ENCODE measurements at regions not wholly inside any gene's neighbourhood (a gene's known extent, or its start where the extent isn't known, plus 50 kb on each side); places are given as distances from the start of the nearest gene placed in this dataset.

DNA sequence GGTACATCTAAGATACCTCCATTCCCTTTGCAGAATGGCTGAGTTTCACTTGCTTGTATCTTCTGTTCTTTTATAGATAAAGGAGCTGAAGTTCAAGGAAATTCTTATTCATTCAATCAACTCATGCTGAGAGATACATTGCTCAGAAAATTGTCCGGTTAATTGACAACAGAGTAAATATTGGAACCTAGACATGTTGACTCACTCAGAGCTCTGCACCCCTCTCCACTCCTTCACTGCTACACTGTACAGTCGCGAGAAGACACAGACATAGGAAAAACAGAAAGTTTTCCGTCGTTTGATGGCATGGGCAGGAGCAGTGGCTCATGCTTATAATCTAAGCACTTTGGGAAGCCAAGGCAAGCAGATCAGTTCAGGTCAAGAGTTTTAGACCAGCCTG lies 690.5 kb upstream of the SOX9 start:
- TF ChIP-seq, protein P1, sequence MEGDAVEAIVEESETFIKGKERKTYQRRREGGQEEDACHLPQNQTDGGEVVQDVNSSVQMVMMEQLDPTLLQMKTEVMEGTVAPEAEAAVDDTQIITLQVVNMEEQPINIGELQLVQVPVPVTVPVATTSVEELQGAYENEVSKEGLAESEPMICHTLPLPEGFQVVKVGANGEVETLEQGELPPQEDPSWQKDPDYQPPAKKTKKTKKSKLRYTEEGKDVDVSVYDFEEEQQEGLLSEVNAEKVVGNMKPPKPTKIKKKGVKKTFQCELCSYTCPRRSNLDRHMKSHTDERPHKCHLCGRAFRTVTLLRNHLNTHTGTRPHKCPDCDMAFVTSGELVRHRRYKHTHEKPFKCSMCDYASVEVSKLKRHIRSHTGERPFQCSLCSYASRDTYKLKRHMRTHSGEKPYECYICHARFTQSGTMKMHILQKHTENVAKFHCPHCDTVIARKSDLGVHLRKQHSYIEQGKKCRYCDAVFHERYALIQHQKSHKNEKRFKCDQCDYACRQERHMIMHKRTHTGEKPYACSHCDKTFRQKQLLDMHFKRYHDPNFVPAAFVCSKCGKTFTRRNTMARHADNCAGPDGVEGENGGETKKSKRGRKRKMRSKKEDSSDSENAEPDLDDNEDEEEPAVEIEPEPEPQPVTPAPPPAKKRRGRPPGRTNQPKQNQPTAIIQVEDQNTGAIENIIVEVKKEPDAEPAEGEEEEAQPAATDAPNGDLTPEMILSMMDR (IDR thresholded peaks at IDR 0.05): no peak
- Histone ChIP-seq H3K9me3 (no peaks in the 10 kb centered on the region), H3K4me3 (no peak overlapping the region), H3K27me3 (ENCODE audit: low read depth) (no peaks in the 10 kb centered on the region), H3K4me1 (no peaks in the 10 kb centered on the region), H3K36me3 (no peaks in the 10 kb centered on the region), H3K27ac (no peak overlapping the region)
- DNase-seq (no peak), ATAC-seq (no peak)
- intact Hi-C loops (cut with DNase I): no loop called here

DNA sequence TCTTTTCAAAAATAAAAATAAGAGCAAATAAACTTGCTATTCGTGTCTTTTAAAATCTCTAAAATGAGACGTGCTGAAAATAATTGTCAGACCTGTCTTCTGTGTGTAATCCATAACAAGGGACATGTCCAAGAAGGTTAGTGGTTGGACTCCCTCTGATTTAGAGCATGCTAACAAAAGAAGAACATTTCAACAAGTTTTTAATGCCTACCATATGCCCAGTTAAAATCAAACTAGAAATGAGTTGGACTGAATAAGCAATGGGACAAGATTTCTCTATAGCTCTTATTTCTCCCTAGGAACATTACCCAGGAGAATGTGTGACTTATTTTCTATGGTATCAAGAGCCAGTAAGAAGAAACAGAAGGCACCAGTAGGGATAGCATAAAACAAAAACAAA lies 689.7 kb upstream of the SOX9 start:
- H3K4me3 ChIP-seq: no peak overlapping the region
- no peaks in the 10 kb centered on the region for H3K4me1 ChIP-seq
- DNase-seq: no peak
- no peaks in the 10 kb centered on the region for H3K27me3 ChIP-seq (ENCODE audit: low read depth)
- H3K36me3 ChIP-seq: no peaks in the 10 kb centered on the region
- TF ChIP-seq, protein P1 (IDR thresholded peaks at IDR 0.05): no peak
- no peaks in the 10 kb centered on the region for H3K9me3 ChIP-seq
- H3K27ac ChIP-seq: no peak overlapping the region
- ATAC-seq: no peak
- intact Hi-C loops (cut with DNase I): no loop called here

- Histone ChIP-seq H3K27me3 (ENCODE audit: low read depth) (no peaks in the 10 kb centered on the region), H3K27ac (no peak overlapping the region), H3K36me3 (no peaks in the 10 kb centered on the region), H3K9me3 (no peaks in the 10 kb centered on the region), H3K4me1 (no peaks in the 10 kb centered on the region), H3K4me3 (no peak overlapping the region)
- TF ChIP-seq, protein P1 (IDR thresholded peaks at IDR 0.05): no peak
- intact Hi-C loops (cut with DNase I): no loop called here
- ATAC-seq (no peak), DNase-seq (no peak)
Measured at GRCh38 chr17:71432378-71433315, 688.2 kb upstream of the SOX9 start.

DNA sequence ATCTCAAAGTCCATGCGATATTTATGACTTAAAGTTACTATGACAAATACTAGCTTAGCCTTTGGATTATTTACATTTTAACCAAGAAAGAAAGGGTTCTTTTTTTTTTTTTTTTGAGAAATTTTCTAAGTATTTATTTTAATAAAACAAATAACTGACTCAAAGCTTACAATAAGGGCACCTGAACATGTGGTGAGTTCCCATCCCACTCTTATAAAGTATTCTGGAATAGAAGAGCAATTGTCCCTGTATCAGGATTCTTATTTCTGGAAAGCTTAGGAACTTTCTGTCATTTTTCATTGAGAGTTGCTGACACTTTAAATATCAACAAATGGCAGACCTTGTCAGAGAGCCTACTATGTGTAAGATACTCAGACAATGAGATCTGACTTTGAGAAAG lies 686.1 kb upstream of the SOX9 start:
- intact Hi-C loops (cut with DNase I): no loop called here
- Histone ChIP-seq H3K9me3 (no peaks in the 10 kb centered on the region), H3K36me3 (no peaks in the 10 kb centered on the region), H3K27ac (no peak overlapping the region), H3K4me1 (no peaks in the 10 kb centered on the region), H3K4me3 (no peak overlapping the region), H3K27me3 (ENCODE audit: low read depth) (no peaks in the 10 kb centered on the region)
- DNase-seq (no peak), ATAC-seq (no peak)
- TF ChIP-seq, protein P1 (IDR thresholded peaks at IDR 0.05): no peak

GRCh38 chr17:71436479-71436878 lies 684.3 kb upstream of the SOX9 start:
- H3K27me3 ChIP-seq (ENCODE audit: low read depth): no peaks in the 10 kb centered on the region
- H3K4me1 ChIP-seq: no peaks in the 10 kb centered on the region
- DNase-seq (no peak), ATAC-seq (no peak)
- no peak overlapping the region for H3K27ac ChIP-seq
- no peaks in the 10 kb centered on the region for H3K36me3 ChIP-seq
- intact Hi-C loops (cut with DNase I): no loop called here
- TF ChIP-seq, protein P1 (IDR thresholded peaks at IDR 0.05): no peak
- H3K4me3 ChIP-seq: no peak overlapping the region
- no peaks in the 10 kb centered on the region for H3K9me3 ChIP-seq

Data from lower lobe of right lung (tissue), 2 donors.